A549 (cell line): ENCODE measurements at regions not wholly inside any gene's neighbourhood (a gene's known extent, or its start where the extent isn't known, plus 50 kb on each side); places are given as distances from the start of the nearest gene placed in this dataset.
A peak's percentile ranks its signal among the peaks of the same experiment; 100 is the strongest.

Experiments used
- ATAC-seq, 2 experiments: fragments of 200-7000 bp in 1 of 2; fragments of >200 bp in 1 of 2; cut with Nextera tagmentation in 1 of 2; cut with Tn5 transposase in 1 of 2; 3 replicates each; pipeline versions ENCODE4 v1.8.0 to v1.9.1; 2018 to 2020; ENCODE audit warnings: mild to moderate bottlenecking in 1 of 2, moderate library complexity in 1 of 2
- CTCF ChIA-PET: fragments of 300-600 bp; sonication (Branson Sonifier 250); formaldehyde crosslinking; extraction: SDS; loops from one replicate; lab custom pipeline; 2021; ENCODE audit warnings: antibody characterized with exemption, inconsistent platforms; lab: Yijun Ruan, JAX
- POLR2A ChIA-PET: fragments of 350-600 bp; formaldehyde crosslinking; extraction: SDS; loops from one replicate; lab custom pipeline; 2021; ENCODE audit warnings: antibody characterized with exemption, inconsistent platforms; lab: Yijun Ruan, JAX
- DNase-seq, 2 experiments: peaks; one replicate each; pipeline versions ENCODE4 v3.0.0 to v3.0.0-alpha.2; 2011 to 2016; ENCODE audit warnings: low read depth in 1 of 2, low spot score in 1 of 2
- FAIRE-seq: peaks from 2 replicates; lab custom pipeline; 2011; peaks lifted over from hg19 to GRCh38; lab: Jason Lieb, UNC
- H3K27ac ChIP-seq, 2 experiments: fragments of >200 bp; sonication (Bioruptor Twin); formaldehyde crosslinking; 3 replicates each; pipeline ENCODE4 v1.5.1; 2016 to 2017
- H3K4me1 ChIP-seq: fragments of >200 bp; sonication (Bioruptor Twin); formaldehyde crosslinking; 3 replicates; pipeline ENCODE4 v1.6.1; 2016
- H3K4me2 ChIP-seq: fragments of >200 bp; sonication (Bioruptor Twin); formaldehyde crosslinking; 3 replicates; pipeline ENCODE4 v1.6.1; 2016
- H3K4me3 ChIP-seq: fragments of >200 bp; sonication (Bioruptor Twin); formaldehyde crosslinking; 3 replicates; pipeline ENCODE4 v1.5.1; 2016
- H3K9me3 ChIP-seq: fragments of >200 bp; sonication (Bioruptor Twin); formaldehyde crosslinking; 3 replicates; pipeline ENCODE4 v1.6.1; 2016
- CHD4 ChIP-seq: fragments of 200-600 bp; sonication (generic); IDR thresholded peaks from 2 replicates; pipeline ENCODE4 v1.6.1; 2016; ENCODE audit warnings: antibody characterized with exemption, mild to moderate bottlenecking, borderline replicate concordance
- EHMT2 ChIP-seq: fragments of 200-600 bp; sonication (generic); IDR thresholded peaks from 2 replicates; pipeline ENCODE4 v1.6.1; 2016; ENCODE audit warnings: antibody characterized with exemption, low read depth, mild to moderate bottlenecking, moderate library complexity
- EP300 ChIP-seq, 2 experiments: fragments of >200 bp; sonication (Bioruptor Twin); formaldehyde crosslinking; IDR thresholded peaks; 2 replicates in 1 of 2; 3 replicates in 1 of 2; pipeline ENCODE4 v1.6.1; 2016 to 2017
- FOSB ChIP-seq: fragments of 250-450 bp; sonication (Bioruptor Pico); IDR thresholded peaks from 2 replicates; pipeline ENCODE4 v1.5.0; 2020; ENCODE audit warnings: mild to moderate bottlenecking, moderate library complexity
- FOXS1 ChIP-seq: fragments of 250-450 bp; sonication (Bioruptor Pico); IDR thresholded peaks from 2 replicates; pipeline ENCODE4 v1.5.0; 2020; ENCODE audit warnings: mild to moderate bottlenecking, moderate library complexity
- HOXB5 ChIP-seq: fragments of 250-450 bp; sonication (Bioruptor Pico); IDR thresholded peaks from 2 replicates; pipeline ENCODE4 v1.5.0; 2020; ENCODE audit warnings: mild to moderate bottlenecking, moderate library complexity
- JUN ChIP-seq, 2 experiments: fragments of >200 bp; sonication (Bioruptor Twin); formaldehyde crosslinking; IDR thresholded peaks; 2 replicates in 1 of 2; 3 replicates in 1 of 2; pipeline ENCODE4 v1.6.1; 2016 to 2017
- JUNB ChIP-seq: fragments of >200 bp; sonication (Bioruptor Twin); formaldehyde crosslinking; IDR thresholded peaks from 2 replicates; pipeline ENCODE4 v1.6.1; 2016
- MAFK ChIP-seq: fragments of 450-650 bp; IDR thresholded peaks from 2 replicates; pipeline ENCODE4 v1.6.1; 2014; ENCODE audit not compliant: partially characterized antibody
- MAZ ChIP-seq: fragments of 150-350 bp; IDR thresholded peaks from 2 replicates; pipeline ENCODE4 v1.6.1; 2014; ENCODE audit warnings: antibody characterized with exemption, low read depth, low read length, borderline replicate concordance
- MYC ChIP-seq: IDR thresholded peaks from 2 replicates; pipeline ENCODE4 v1.6.1; 2012; ENCODE audit warnings: mild to moderate bottlenecking, inconsistent platforms, low read length, improper control_type of control experiment, borderline replicate concordance
- NFE2L2 ChIP-seq: fragments of 150-350 bp; conservative IDR thresholded peaks from 2 replicates; pipeline ENCODE4 v1.6.1; 2014; ENCODE audit warnings: low read length
- NPAS2 ChIP-seq: fragments of 250-450 bp; sonication (Bioruptor Pico); IDR thresholded peaks from 2 replicates; pipeline ENCODE4 v1.8.0; 2022; ENCODE audit warnings: mild to moderate bottlenecking, moderate library complexity, borderline replicate concordance
- NR3C1 ChIP-seq: fragments of >200 bp; sonication (Bioruptor Twin); formaldehyde crosslinking; IDR thresholded peaks from 3 replicates; pipeline ENCODE4 v1.6.1; 2017
- PHF8 ChIP-seq: fragments of 200-600 bp; sonication (generic); IDR thresholded peaks from 2 replicates; pipeline ENCODE4 v1.6.1; 2016; ENCODE audit warnings: low read depth, mild to moderate bottlenecking, antibody characterized with exemption, moderate library complexity, borderline replicate concordance
- RAD21 ChIP-seq, 2 experiments: fragments of >200 bp in 1 of 2; sonication (Bioruptor Twin) in 1 of 2; formaldehyde crosslinking in 1 of 2; IDR thresholded peaks in 1 of 2; conservative IDR thresholded peaks in 1 of 2; 2 replicates in 1 of 2; 3 replicates in 1 of 2; pipeline ENCODE4 v1.6.1; 2012 to 2018; ENCODE audit warnings: inconsistent platforms in 1 of 2
- RARB ChIP-seq: fragments of 250-450 bp; sonication (Bioruptor Pico); IDR thresholded peaks from 2 replicates; pipeline ENCODE4 v1.8.0; 2021; ENCODE audit warnings: mild to moderate bottlenecking, moderate library complexity
- RFX5 ChIP-seq: fragments of 450-650 bp; IDR thresholded peaks from 2 replicates; pipeline ENCODE4 v1.7.1; 2014; ENCODE audit warnings: antibody characterized with exemption, mild to moderate bottlenecking, moderate library complexity
- TP53 ChIP-seq: fragments of 250-450 bp; sonication (Bioruptor Pico); IDR thresholded peaks from 2 replicates; pipeline ENCODE4 v1.5.0; 2021; ENCODE audit warnings: mild to moderate bottlenecking, moderate library complexity
- WGBS: methylation state at CpG from one replicate; pipeline ENCODE4 v1.1.6; 2017; ENCODE audit errors: missing lambda C conversion rate; 5-methylcytosine and 5-hydroxymethylcytosine counted together
- TF ChIP-seq, protein P1 (sequence below): IDR thresholded peaks from 2 replicates; pipeline ENCODE4 v1.6.1; 2012; ENCODE audit warnings: low read depth, borderline replicate concordance
- TF ChIP-seq, protein P2 (sequence below): IDR thresholded peaks from 2 replicates; pipeline ENCODE4 v1.6.1; 2012

DNA sequence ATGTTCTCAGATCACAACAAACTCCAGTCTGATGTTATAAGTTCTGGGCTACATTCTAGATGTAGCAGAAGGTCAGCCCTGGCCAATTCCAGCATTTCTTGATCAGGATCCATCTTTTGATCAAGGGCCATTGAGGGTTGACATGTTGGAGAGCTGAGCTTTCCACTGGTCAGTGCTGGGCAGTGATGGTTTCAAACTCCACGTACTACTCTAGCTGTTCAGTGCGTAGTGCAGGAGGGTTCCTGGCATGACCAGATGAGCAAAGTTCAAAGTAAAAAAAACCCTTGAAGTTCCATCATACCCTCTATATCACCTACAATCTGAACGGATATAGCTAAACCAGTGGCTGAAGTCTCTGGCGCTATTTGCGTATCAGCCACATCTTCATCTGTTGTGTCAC, 210.4 kb upstream of the OSR1 start (continued):
- TF ChIP-seq, protein P1, sequence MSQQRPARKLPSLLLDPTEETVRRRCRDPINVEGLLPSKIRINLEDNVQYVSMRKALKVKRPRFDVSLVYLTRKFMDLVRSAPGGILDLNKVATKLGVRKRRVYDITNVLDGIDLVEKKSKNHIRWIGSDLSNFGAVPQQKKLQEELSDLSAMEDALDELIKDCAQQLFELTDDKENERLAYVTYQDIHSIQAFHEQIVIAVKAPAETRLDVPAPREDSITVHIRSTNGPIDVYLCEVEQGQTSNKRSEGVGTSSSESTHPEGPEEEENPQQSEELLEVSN, result no peak

DNA sequence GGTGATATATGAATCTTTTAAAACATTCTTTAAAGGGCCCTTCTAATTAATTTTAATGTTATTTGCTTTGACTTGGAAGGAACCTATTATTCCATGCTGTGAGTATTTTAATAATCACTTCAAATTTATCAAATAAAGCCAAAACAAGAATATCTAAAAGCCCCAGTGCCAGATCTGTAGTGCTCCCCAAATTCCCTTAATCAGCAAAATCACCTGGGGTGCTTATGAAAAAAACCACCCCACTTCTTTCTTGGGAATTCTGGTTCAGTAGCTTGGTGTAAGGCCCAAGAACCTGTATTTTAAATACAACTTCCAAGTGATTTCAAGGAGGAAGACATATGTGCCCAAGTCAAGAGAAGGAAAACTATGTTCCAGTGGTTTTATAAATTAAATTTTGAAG, 202.4 kb upstream of the OSR1 start:
- H3K27ac ChIP-seq, result no peak overlapping the region
- no peaks in the 10 kb centered on the region for H3K4me1 ChIP-seq
- POLR2A ChIA-PET, result no interaction called here
- no peak overlapping the region for H3K4me3 ChIP-seq
- TF ChIP-seq RAD21 (conservative IDR thresholded peaks at IDR 0.05 in 1 of 2, IDR thresholded peaks at IDR 0.05 in 1 of 2) (no peak), MAFK (peak; percentile 93)
- H3K4me2 ChIP-seq, result no peak overlapping the region
- no peak for FAIRE-seq
- no peak for DNase-seq
- CTCF ChIA-PET, result no interaction called here
- H3K9me3 ChIP-seq, result no peaks in the 10 kb centered on the region
- no peak for ATAC-seq

DNA sequence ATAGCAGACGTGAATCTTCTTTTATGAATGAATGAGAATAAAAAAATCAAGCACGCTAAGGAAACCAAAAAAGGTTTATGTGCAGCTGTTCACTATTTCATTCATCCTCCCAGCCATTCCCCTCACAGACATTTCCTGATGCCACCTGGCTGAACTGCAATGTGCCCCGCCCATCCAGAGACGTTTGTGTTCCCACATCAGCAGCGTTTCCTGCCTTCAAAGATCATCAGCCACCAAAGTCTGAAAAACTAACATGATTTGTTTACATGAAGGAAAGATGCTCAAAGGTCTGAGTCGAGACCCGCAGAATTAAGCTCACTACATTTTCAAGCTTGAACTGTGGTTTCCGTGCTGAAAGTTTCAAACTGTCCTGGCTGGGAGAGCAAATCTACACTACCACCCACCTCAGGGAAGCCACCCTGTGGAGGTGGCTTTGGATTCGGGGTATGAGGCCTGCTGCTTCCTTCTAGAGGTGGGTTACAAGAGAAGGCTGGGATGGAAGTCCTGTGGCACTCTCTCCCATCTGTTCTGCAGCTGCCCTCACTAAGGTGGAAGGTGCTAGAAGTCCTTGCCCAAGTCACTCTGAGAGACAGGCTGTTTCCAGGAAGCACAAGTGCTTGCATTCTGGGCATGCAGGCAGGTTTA, 201.3 kb upstream of the OSR1 start:
- POLR2A ChIA-PET, result no interaction called here
- DNase-seq, result no peak
- 67% methylated on average over 9 of the region's 9 CpGs for WGBS

DNA sequence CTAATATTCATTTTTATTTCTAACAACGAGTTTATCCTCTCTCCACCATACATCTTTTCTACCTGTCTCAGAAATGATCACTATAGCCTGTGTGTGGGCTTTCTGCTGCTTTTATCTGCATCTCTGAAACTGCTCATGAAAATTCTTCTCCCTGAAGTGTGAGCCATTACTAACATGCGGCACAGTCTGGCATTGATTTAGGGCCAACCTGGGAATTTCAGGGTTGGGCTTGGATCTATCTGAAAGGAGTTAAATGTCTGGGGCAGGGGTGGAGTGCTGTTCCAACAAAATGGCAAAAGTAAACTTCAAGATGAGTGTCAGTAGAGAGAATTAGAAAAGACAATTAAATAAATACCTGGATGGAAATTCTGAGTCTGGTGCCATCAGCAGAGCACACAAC, 198.2 kb upstream of the OSR1 start:
- FAIRE-seq (no peak), ATAC-seq (no peak), DNase-seq (no peak)
- Histone ChIP-seq H3K9me3 (no peaks in the 10 kb centered on the region), H3K27ac (no peak overlapping the region), H3K4me1 (no peaks in the 10 kb centered on the region), H3K4me2 (no peak overlapping the region), H3K4me3 (no peak overlapping the region)
- TF ChIP-seq, protein P2, sequence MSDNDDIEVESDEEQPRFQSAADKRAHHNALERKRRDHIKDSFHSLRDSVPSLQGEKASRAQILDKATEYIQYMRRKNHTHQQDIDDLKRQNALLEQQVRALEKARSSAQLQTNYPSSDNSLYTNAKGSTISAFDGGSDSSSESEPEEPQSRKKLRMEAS, result no peak
- TF ChIP-seq NPAS2, result no peak
- TF ChIP-seq EHMT2, result no peak
- no peak for TF ChIP-seq MYC
- TF ChIP-seq NR3C1, result no peak
- no peak for TF ChIP-seq FOSB (CRISPR knock-in tag)
- TF ChIP-seq EP300 (IDR thresholded peaks at IDR 0.05), result no peak
- no peak for TF ChIP-seq JUNB
- no peak for TF ChIP-seq HOXB5 (CRISPR knock-in tag)
- no peak for TF ChIP-seq TP53 (CRISPR knock-in tag)
- TF ChIP-seq RFX5, result no peak
- no peak for TF ChIP-seq PHF8
- no peak for TF ChIP-seq NFE2L2
- no peak for TF ChIP-seq FOXS1 (CRISPR knock-in tag)
- TF ChIP-seq MAZ, result no peak
- TF ChIP-seq JUN (IDR thresholded peaks at IDR 0.05), result no peak
- no peak for TF ChIP-seq RARB (CRISPR knock-in tag)
- POLR2A ChIA-PET, result interaction anchor here (0.6 kb wide), 1 partner anchor 130 kb away, joined by 3 read pairs; no protein-coding TSS in a partner anchor
- 60% methylated on average over 2 of the region's 2 CpGs for WGBS
- CTCF ChIA-PET, result interaction anchor here (1.8 kb wide), 1 partner anchor 14 kb away, joined by 5 read pairs; no protein-coding TSS in a partner anchor

More for the DNA sequence above, 201.3 kb upstream of the OSR1 start:
- no peak for TF ChIP-seq CHD4
- TF ChIP-seq, all 56 proteins: peak for 0
- Histone ChIP-seq H3K27ac (peak overlapping the region in 1 of 2 experiments; percentile 7; a peak in 1 of 6 replicates), H3K4me3 (no peak overlapping the region), H3K4me2 (no peak overlapping the region), H3K4me1 (no peaks in the 10 kb centered on the region), H3K9me3 (no peaks in the 10 kb centered on the region)
- CTCF ChIA-PET, result interaction anchor here (1.0 to 1.4 kb wide), 2 partner anchors 13 to 107 kb away, joined by 3 read pairs; no protein-coding TSS in a partner anchor
- ATAC-seq, result peak in 1 of 2 experiments; percentile 29; a peak in 1 of 6 replicates
- no peak for FAIRE-seq
